Panc1 (cell line): ENCODE measurements at regions not wholly inside any gene's neighbourhood (a gene's known extent, or its start where the extent isn't known, plus 50 kb on each side); places are given as distances from the start of the nearest gene placed in this dataset.

ENCODE experiments used
- ATAC-seq: fragments of 200-7000 bp; cut with Tn5 transposase; 2 replicates; pipeline ENCODE4 v1.9.1; 2020; ENCODE audit warnings: mild to moderate bottlenecking, moderate library complexity
- BruUV-seq: library from RNA; stranded (reverse); fragments of 400-500 nt; replicated peaks from 2 replicates; lab custom pipeline; 2021; lab: Mats Ljungman, UMichigan
- CTCF ChIA-PET: fragments of 300-600 bp; sonication (Branson Sonifier 250); formaldehyde crosslinking; loops from one replicate; lab custom pipeline; 2022; ENCODE audit warnings: antibody characterized with exemption; lab: Charles Lee
- POLR2A ChIA-PET: fragments of 300-600 bp; sonication (Branson Sonifier 250); formaldehyde crosslinking; loops from one replicate; lab custom pipeline; 2022; ENCODE audit warnings: antibody characterized with exemption; lab: Charles Lee
- DNase-seq: peaks from one replicate; pipeline ENCODE4 v3.0.0-alpha.2; 2010; ENCODE audit warnings: low read depth, low spot score
- H3K27ac ChIP-seq: 2 replicates; pipeline ENCODE4 v1.5.1; 2011; ENCODE audit warnings: mild to moderate bottlenecking, low read length, inconsistent platforms
- H3K27me3 ChIP-seq: fragments of 200-500 bp; sonication (Bioruptor generic); 2 replicates; pipeline ENCODE4 v1.6.0; 2014; ENCODE audit warnings: low read length, inconsistent platforms; ENCODE audit not compliant: control insufficient read depth, insufficient read depth
- H3K36me3 ChIP-seq: fragments of 200-500 bp; sonication (Bioruptor generic); 2 replicates; pipeline ENCODE4 v1.5.1; 2014; ENCODE audit warnings: inconsistent platforms, mild to moderate bottlenecking, low read length, moderate library complexity; ENCODE audit not compliant: control insufficient read depth, insufficient read depth
- H3K4me1 ChIP-seq: 2 replicates; pipeline ENCODE4 v1.5.1; 2011; ENCODE audit warnings: inconsistent platforms, mild to moderate bottlenecking, low read length, moderate library complexity; ENCODE audit not compliant: control insufficient read depth, insufficient read depth
- H3K4me3 ChIP-seq, 2 experiments: 2 replicates each; pipeline ENCODE4 v1.5.1; 2011 to 2012; ENCODE audit warnings: low read depth in 2 of 2, low read length in 2 of 2, mild to moderate bottlenecking in 2 of 2, inconsistent platforms in 1 of 2, moderate library complexity in 1 of 2
- H3K9me3 ChIP-seq: fragments of 200-500 bp; sonication (Bioruptor generic); 2 replicates; pipeline ENCODE4 v1.5.1; 2014; ENCODE audit warnings: low read depth, mild to moderate bottlenecking, inconsistent platforms, low read length, moderate library complexity; ENCODE audit not compliant: control insufficient read depth, insufficient read depth
- CTCF ChIP-seq: fragments of 450-650 bp; IDR thresholded peaks from 2 replicates; pipeline ENCODE4 v1.5.1; 2017; ENCODE audit warnings: mild to moderate bottlenecking
- POLR2AphosphoS5 ChIP-seq: IDR thresholded peaks from 2 replicates; pipeline ENCODE4 v1.6.1; 2012; ENCODE audit warnings: mild to moderate bottlenecking, low read depth, low read length, moderate library complexity
- SIN3A ChIP-seq: IDR thresholded peaks from 2 replicates; pipeline ENCODE4 v1.6.1; 2012; ENCODE audit warnings: low read depth, mild to moderate bottlenecking, low read length, moderate library complexity, borderline replicate concordance; ENCODE audit not compliant: insufficient read depth
- TCF7L2 ChIP-seq: IDR thresholded peaks from 2 replicates; pipeline ENCODE4 v1.6.1; 2011; ENCODE audit warnings: mild to moderate bottlenecking, low read depth, low read length, inconsistent platforms
- in situ Hi-C: cut with HindIII; loops from 2 replicates; pipeline ENCODE4 v1.10.0; 2016; ENCODE audit warnings: low sequenced_read_pairs, low pct_unique_long_range_greater_than_20kb
- intact Hi-C: fragments of 100-400 bp; cut with micrococcal nuclease; formaldehyde crosslinking; loops from one replicate; pipeline ENCODE4 v1.10.0; 2022; ENCODE audit not compliant: unreplicated experiment
- TF ChIP-seq, protein P1 (sequence below), 2 experiments: IDR thresholded peaks; 2 replicates each; pipeline ENCODE4 v1.6.1; 2011 to 2012; ENCODE audit warnings: low read depth in 2 of 2, control low read depth in 1 of 2, low read length in 1 of 2, mild to moderate bottlenecking in 1 of 2, moderate library complexity in 1 of 2; ENCODE audit not compliant: insufficient read depth in 1 of 2

DNA sequence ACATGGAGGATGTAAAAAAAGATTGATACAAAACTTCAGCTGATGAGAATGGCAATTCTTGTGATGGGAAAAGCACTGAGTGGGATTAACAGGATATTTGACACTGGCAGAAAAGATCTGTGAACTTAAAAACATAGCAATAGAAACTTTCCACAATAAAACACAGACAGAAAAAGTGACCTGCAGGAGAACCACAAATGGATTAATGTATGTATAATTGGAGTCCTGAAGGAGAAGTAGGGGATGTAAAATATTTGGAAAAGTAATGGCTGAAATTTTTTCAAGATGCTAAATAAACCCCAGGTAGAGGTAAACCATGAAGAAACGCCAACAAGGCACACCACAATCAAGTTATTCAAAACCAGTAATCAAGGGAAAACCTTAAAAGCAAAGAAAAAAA lies 130.8 kb upstream of the C14orf180 start:
- no peaks in the 10 kb centered on the region for H3K9me3 ChIP-seq
- TF ChIP-seq TCF7L2, result no peak
- TF ChIP-seq POLR2AphosphoS5, result no peak
- TF ChIP-seq, protein P1, sequence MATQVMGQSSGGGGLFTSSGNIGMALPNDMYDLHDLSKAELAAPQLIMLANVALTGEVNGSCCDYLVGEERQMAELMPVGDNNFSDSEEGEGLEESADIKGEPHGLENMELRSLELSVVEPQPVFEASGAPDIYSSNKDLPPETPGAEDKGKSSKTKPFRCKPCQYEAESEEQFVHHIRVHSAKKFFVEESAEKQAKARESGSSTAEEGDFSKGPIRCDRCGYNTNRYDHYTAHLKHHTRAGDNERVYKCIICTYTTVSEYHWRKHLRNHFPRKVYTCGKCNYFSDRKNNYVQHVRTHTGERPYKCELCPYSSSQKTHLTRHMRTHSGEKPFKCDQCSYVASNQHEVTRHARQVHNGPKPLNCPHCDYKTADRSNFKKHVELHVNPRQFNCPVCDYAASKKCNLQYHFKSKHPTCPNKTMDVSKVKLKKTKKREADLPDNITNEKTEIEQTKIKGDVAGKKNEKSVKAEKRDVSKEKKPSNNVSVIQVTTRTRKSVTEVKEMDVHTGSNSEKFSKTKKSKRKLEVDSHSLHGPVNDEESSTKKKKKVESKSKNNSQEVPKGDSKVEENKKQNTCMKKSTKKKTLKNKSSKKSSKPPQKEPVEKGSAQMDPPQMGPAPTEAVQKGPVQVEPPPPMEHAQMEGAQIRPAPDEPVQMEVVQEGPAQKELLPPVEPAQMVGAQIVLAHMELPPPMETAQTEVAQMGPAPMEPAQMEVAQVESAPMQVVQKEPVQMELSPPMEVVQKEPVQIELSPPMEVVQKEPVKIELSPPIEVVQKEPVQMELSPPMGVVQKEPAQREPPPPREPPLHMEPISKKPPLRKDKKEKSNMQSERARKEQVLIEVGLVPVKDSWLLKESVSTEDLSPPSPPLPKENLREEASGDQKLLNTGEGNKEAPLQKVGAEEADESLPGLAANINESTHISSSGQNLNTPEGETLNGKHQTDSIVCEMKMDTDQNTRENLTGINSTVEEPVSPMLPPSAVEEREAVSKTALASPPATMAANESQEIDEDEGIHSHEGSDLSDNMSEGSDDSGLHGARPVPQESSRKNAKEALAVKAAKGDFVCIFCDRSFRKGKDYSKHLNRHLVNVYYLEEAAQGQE (IDR thresholded peaks at IDR 0.05; ENCODE audit: insufficient read depth in 1 of 2, low read depth in 2 of 2, low read length in 1 of 2), result no peak
- ChIA-PET CTCF (no interaction called here), POLR2A (no interaction called here)
- in situ Hi-C loops, result no loop called here
- H3K27me3 ChIP-seq, result peaks cover 3% of the 10 kb centered on the region; the same call in 1 of the 2 replicates
- H3K36me3 ChIP-seq, result no peaks in the 10 kb centered on the region
- no TSS peak for BruUV-seq
- H3K27ac ChIP-seq, result no peak overlapping the region
- DNase-seq (no peak), ATAC-seq (no peak)
- H3K4me1 ChIP-seq, result no peaks in the 10 kb centered on the region
- no peak overlapping the region for H3K4me3 ChIP-seq
- intact Hi-C loops, result no loop called here

DNA sequence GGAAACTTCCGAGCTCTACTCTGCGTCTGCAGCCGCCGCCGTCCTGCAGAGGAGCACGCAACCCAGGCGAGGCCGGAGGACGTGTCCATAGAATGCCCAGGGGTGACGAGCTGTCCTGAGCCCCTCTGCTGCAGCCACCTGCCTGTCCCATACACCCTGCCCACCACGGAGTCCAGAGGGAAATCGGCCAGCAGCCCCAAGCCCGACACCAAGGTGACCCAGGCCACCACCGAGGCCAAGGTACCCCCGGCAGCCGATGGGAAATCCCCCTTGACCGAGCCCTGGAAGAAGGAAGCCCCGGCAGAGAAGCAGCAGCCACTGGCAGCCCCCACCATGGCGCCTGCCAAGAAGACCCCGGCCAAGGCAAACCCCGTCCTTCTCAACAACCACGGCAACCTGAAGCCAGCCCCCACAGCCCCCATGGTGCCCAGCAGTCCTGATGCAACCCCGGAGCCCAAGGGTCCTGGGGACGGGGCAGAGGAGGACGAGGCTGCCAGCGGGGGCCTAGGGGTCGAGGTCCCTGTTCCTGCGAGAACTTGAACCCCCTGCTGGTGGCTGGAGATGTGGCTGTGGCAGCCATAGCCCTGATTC lies 128.7 kb upstream of the C14orf180 start:
- TF ChIP-seq TCF7L2 (no peak), CTCF (no peak), SIN3A (no peak), POLR2AphosphoS5 (no peak)
- TF ChIP-seq, protein P1 (IDR thresholded peaks at IDR 0.05; ENCODE audit: insufficient read depth in 1 of 2, low read depth in 2 of 2, low read length in 1 of 2), result no peak
- no TSS peak for BruUV-seq
- in situ Hi-C loops (no loop called here), intact Hi-C loops (no loop called here)
- ATAC-seq (no peak), DNase-seq (no peak)
- CTCF ChIA-PET, result no interaction called here
- Histone ChIP-seq H3K4me3 (no peak overlapping the region), H3K36me3 (no peaks in the 10 kb centered on the region), H3K4me1 (no peaks in the 10 kb centered on the region), H3K27me3 (peaks cover 3% of the 10 kb centered on the region), H3K27ac (no peak overlapping the region), H3K9me3 (no peaks in the 10 kb centered on the region)
- POLR2A ChIA-PET, result no interaction called here
